ENCODE measurements at regions not wholly inside any gene's neighbourhood (a gene's known extent, or its start where the extent isn't known, plus 50 kb on each side); places are given as distances from the start of the nearest gene placed in this dataset.

DNA sequence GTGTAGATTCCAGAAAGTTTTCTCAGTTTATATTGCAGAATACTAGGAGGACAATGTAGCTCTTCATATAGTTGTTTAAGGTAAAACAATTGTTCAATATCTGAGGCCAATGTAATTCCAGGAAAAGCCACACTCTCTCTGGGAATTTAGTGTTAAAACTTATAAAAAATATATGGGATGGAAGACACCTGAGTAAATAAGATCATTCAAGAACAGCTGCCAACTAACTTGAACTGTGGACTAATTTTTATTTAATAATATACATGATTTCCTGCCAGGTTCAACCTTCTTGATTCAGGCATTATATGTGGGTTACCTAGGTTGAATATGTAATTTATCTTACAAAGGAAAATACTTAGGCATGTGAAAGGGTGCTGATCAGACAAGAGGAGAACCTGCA, 841.1 kb upstream of the PRR20A start:
- no peak for TF ChIP-seq POLR2A (IDR thresholded peaks at IDR 0.05)
- TF ChIP-seq, protein P1, sequence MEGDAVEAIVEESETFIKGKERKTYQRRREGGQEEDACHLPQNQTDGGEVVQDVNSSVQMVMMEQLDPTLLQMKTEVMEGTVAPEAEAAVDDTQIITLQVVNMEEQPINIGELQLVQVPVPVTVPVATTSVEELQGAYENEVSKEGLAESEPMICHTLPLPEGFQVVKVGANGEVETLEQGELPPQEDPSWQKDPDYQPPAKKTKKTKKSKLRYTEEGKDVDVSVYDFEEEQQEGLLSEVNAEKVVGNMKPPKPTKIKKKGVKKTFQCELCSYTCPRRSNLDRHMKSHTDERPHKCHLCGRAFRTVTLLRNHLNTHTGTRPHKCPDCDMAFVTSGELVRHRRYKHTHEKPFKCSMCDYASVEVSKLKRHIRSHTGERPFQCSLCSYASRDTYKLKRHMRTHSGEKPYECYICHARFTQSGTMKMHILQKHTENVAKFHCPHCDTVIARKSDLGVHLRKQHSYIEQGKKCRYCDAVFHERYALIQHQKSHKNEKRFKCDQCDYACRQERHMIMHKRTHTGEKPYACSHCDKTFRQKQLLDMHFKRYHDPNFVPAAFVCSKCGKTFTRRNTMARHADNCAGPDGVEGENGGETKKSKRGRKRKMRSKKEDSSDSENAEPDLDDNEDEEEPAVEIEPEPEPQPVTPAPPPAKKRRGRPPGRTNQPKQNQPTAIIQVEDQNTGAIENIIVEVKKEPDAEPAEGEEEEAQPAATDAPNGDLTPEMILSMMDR (IDR thresholded peaks at IDR 0.05), result no peak
- no peaks in the 10 kb centered on the region for H3K4me1 ChIP-seq
- no peaks in the 10 kb centered on the region for H3K36me3 ChIP-seq (replicated peaks in 1 of 2; ENCODE audit: insufficient read depth in 1 of 2, low read depth in 2 of 2)
- no peak for ATAC-seq
- H3K27me3 ChIP-seq, result no peaks in the 10 kb centered on the region
- intact Hi-C loops (cut with DNase I), result no loop called here
- H3K27ac ChIP-seq, result no peak overlapping the region
- no peaks in the 10 kb centered on the region for H3K9me3 ChIP-seq
- H3K4me3 ChIP-seq, result no peak overlapping the region
- DNase-seq, result no peak

DNA sequence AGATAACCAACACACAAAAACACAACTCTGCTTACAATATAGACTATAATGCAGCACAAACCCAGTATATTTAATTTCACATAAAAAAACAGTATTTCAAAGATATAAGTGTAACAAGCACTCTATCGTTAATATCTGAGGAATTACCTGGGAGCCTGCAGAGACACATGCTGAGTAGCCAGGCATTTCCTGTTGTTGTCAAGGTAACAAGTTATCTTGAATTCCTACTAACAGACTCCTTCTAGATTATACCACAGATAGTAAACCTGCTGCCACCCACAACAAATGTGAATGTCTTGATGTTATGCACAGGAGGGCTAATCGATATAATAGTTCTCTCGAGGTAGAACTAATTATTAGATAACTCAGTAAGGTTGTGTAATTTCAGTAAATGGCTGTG, 826.0 kb upstream of the PRR20A start:
- no peak for TF ChIP-seq POLR2A (IDR thresholded peaks at IDR 0.05)
- TF ChIP-seq, protein P1 (IDR thresholded peaks at IDR 0.05), result no peak
- no peaks in the 10 kb centered on the region for H3K4me1 ChIP-seq
- H3K4me3 ChIP-seq, result no peak overlapping the region
- no peak for DNase-seq
- WGBS, 2 donors, result 27 to 33% methylated on average over 3 of the region's 3 CpGs
- H3K9me3 ChIP-seq, result no peaks in the 10 kb centered on the region
- intact Hi-C loops (cut with DNase I), result no loop called here
- H3K27me3 ChIP-seq, result no peaks in the 10 kb centered on the region
- H3K36me3 ChIP-seq (replicated peaks in 1 of 2; ENCODE audit: insufficient read depth in 1 of 2, low read depth in 2 of 2), result no peaks in the 10 kb centered on the region
- no peak overlapping the region for H3K27ac ChIP-seq
- ATAC-seq, result no peak

DNA sequence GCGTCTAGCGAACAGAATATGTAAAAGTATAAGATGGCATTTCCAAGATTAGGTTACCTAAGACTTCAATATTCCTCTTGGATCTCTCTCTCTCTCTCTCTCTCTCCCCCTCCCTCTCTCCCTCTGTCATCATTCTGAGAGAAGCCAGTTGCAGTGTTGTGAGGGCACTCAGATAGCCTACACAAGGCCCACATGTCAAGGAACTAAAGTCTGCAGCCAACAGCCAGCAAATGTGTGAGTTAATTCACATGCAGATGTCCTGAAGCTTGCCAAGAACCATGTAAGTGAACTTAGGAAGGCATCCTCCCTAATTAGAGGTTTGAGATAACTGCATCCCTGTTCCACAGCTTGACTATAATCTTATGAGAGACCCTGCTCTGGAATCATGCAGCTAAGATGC, 822.9 kb upstream of the PRR20A start:
- no peak for DNase-seq
- no peak overlapping the region for H3K27ac ChIP-seq
- whole genome bisulfite sequencing, 2 donors, result 92 to 94% methylated on average over 2 of the region's 2 CpGs
- ATAC-seq, result no peak
- no peaks in the 10 kb centered on the region for H3K36me3 ChIP-seq (replicated peaks in 1 of 2; ENCODE audit: insufficient read depth in 1 of 2, low read depth in 2 of 2)
- intact Hi-C loops (cut with DNase I), result no loop called here
- TF ChIP-seq, protein P1 (IDR thresholded peaks at IDR 0.05), result no peak
- no peak for TF ChIP-seq POLR2A (IDR thresholded peaks at IDR 0.05)
- no peaks in the 10 kb centered on the region for H3K4me1 ChIP-seq
- no peak overlapping the region for H3K4me3 ChIP-seq
- no peaks in the 10 kb centered on the region for H3K9me3 ChIP-seq
- H3K27me3 ChIP-seq, result no peaks in the 10 kb centered on the region

DNA sequence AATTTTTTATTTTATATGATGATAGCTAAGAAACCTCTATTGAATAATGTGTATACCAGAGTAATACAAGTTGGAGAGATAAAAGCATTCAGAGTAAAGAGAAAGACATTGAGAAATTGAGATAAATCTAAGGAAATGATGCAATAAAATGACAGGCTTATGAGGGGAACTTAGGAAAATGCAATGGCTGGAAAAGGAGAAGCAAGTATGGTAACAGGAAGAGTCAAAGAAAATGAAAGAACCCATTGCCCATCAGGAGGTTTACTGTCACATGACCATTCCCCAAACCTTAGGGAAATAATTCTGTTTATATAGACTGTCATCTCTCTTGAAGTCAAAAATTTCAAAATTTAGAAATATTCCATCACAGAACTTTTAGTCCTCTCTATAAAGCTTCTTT, 808.0 kb upstream of the PRR20A start:
- H3K36me3 ChIP-seq (replicated peaks in 1 of 2; ENCODE audit: insufficient read depth in 1 of 2, low read depth in 2 of 2), result no peaks in the 10 kb centered on the region
- H3K9me3 ChIP-seq, result no peaks in the 10 kb centered on the region
- TF ChIP-seq, protein P1 (IDR thresholded peaks at IDR 0.05), result no peak
- no peak for TF ChIP-seq POLR2A (IDR thresholded peaks at IDR 0.05)
- no peak overlapping the region for H3K27ac ChIP-seq
- ATAC-seq (no peak), DNase-seq (no peak)
- H3K4me3 ChIP-seq, result no peak overlapping the region
- H3K4me1 ChIP-seq, result no peaks in the 10 kb centered on the region
- intact Hi-C loops (cut with DNase I), result no loop called here
- no peaks in the 10 kb centered on the region for H3K27me3 ChIP-seq

DNA sequence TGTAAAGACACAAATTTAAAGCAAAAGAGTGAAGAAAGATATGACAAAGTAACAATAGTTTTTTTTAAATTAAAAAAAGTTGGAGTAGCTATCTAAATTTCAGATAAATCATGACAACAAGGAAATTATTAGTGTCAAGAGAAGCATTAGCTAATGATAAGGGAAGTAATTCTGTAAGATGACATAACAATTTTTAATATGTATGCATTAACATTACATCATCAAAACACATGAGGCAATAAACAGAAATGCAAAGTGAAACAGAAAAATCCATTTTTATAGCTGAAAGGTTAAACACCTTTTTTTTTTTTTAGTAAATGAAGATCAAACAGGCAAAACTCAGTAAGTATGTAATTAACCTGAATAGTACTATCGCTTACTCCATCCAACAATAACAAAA, 804.9 kb upstream of the PRR20A start:
- Histone ChIP-seq H3K4me3 (no peak overlapping the region), H3K36me3 (replicated peaks in 1 of 2; ENCODE audit: insufficient read depth in 1 of 2, low read depth in 2 of 2) (no peaks in the 10 kb centered on the region), H3K4me1 (no peaks in the 10 kb centered on the region), H3K9me3 (no peaks in the 10 kb centered on the region), H3K27ac (no peak overlapping the region), H3K27me3 (no peaks in the 10 kb centered on the region)
- no peak for DNase-seq
- no peak for ATAC-seq
- TF ChIP-seq, protein P1 (IDR thresholded peaks at IDR 0.05), result no peak
- TF ChIP-seq POLR2A (IDR thresholded peaks at IDR 0.05), result no peak
- WGBS, 2 donors, result 89 to 91% methylated on average over 1 of the region's 1 CpG
- intact Hi-C loops (cut with DNase I), result no loop called here
